Mesodermal cell (in vitro differentiated cells): ENCODE measurements at regions not wholly inside any gene's neighbourhood (a gene's known extent, or its start where the extent isn't known, plus 50 kb on each side); places are given as distances from the start of the nearest gene placed in this dataset.

Source experiments
- H3K27ac ChIP-seq: 2 replicates; pipeline ENCODE4 v1.7.0; 2013; ENCODE audit warnings: mild to moderate bottlenecking, low read depth, low read length, moderate library complexity; ENCODE audit not compliant: severe bottlenecking
- H3K36me3 ChIP-seq: 2 replicates; pipeline ENCODE4 v1.7.1; 2013; ENCODE audit warnings: mild to moderate bottlenecking, low read length, moderate library complexity; ENCODE audit not compliant: control insufficient read depth, insufficient read depth
- H3K4me1 ChIP-seq: one replicate; pipeline ENCODE4 v1.7.1; 2013; ENCODE audit warnings: mild to moderate bottlenecking, low read length; ENCODE audit not compliant: insufficient read depth, control insufficient read depth, poor library complexity, severe bottlenecking
- H3K4me3 ChIP-seq: 2 replicates; pipeline ENCODE4 v1.7.0; 2013; ENCODE audit warnings: low read length, control low read depth, mild to moderate bottlenecking; ENCODE audit not compliant: insufficient read depth, poor library complexity, severe bottlenecking; ENCODE audit errors: extremely low read depth
- H3K9me3 ChIP-seq: 2 replicates; pipeline ENCODE4 v1.7.1; 2013; ENCODE audit warnings: mild to moderate bottlenecking, low read length, moderate library complexity; ENCODE audit not compliant: control insufficient read depth
- WGBS, 2 experiments: methylation state at CpG; one replicate each; pipeline ENCODE4 v1.1.5; 2013; ENCODE audit warnings: missing lambda C conversion rate in 2 of 2; ENCODE audit not compliant: insufficient coverage in 2 of 2; 5-methylcytosine and 5-hydroxymethylcytosine counted together

GRCh38 chr12:77352946-77353345, 287.6 kb upstream of the E2F7 start:
- H3K4me1 ChIP-seq = no peaks in the 10 kb centered on the region
- H3K27ac ChIP-seq = no peak overlapping the region
- no peak overlapping the region for H3K4me3 ChIP-seq
- H3K36me3 ChIP-seq = no peaks in the 10 kb centered on the region
- 88% methylated on average over 1 of the region's 1 CpG; no CpG with 5 or more reads in 1 of the 2 experiments for WGBS, 2 experiments
- H3K9me3 ChIP-seq = no peaks in the 10 kb centered on the region

GRCh38 chr12:77351860-77352259, 286.5 kb upstream of the E2F7 start:
- Histone ChIP-seq H3K27ac (no peak overlapping the region), H3K4me1 (no peaks in the 10 kb centered on the region), H3K9me3 (no peaks in the 10 kb centered on the region), H3K4me3 (no peak overlapping the region), H3K36me3 (no peaks in the 10 kb centered on the region)

- Histone ChIP-seq H3K4me3 (no peak overlapping the region), H3K4me1 (no peaks in the 10 kb centered on the region), H3K9me3 (no peaks in the 10 kb centered on the region), H3K36me3 (no peaks in the 10 kb centered on the region), H3K27ac (no peak overlapping the region)
- WGBS, 2 experiments = 100% methylated on average over 3 to 4 of the region's 7 CpGs
Measured at GRCh38 chr12:77349689-77350370, 284.5 kb upstream of the E2F7 start.

- no peaks in the 10 kb centered on the region for H3K9me3 ChIP-seq
Measured at GRCh38 chr12:77347017-77347416, 281.6 kb upstream of the E2F7 start.

GRCh38 chr12:77345336-77345735, 280.0 kb upstream of the E2F7 start:
- Histone ChIP-seq H3K27ac (no peak overlapping the region), H3K9me3 (no peaks in the 10 kb centered on the region), H3K36me3 (no peaks in the 10 kb centered on the region), H3K4me1 (peaks cover 3% of the 10 kb centered on the region), H3K4me3 (no peak overlapping the region)
- WGBS, 2 experiments = 80% methylated on average over 1 of the region's 1 CpG; no CpG with 5 or more reads in 1 of the 2 experiments

More at GRCh38 chr12:77347017-77347416, 281.6 kb upstream of the E2F7 start:
- H3K4me1 ChIP-seq = peaks cover 3% of the 10 kb centered on the region
- H3K27ac ChIP-seq = no peak overlapping the region
- 81 to 100% methylated on average over 1 to 2 of the region's 2 CpGs for WGBS, 2 experiments
- no peak overlapping the region for H3K4me3 ChIP-seq
- no peaks in the 10 kb centered on the region for H3K36me3 ChIP-seq

- no peak overlapping the region for H3K27ac ChIP-seq
- no CpG with 5 or more reads among the region's 1 CpG for WGBS, 2 experiments
- no peaks in the 10 kb centered on the region for H3K9me3 ChIP-seq
- no peak overlapping the region for H3K4me3 ChIP-seq
- no peaks in the 10 kb centered on the region for H3K36me3 ChIP-seq
- peaks cover 3% of the 10 kb centered on the region for H3K4me1 ChIP-seq
Measured at GRCh38 chr12:77344651-77345050, 279.3 kb upstream of the E2F7 start.

GRCh38 chr12:77343291-77343690, 277.9 kb upstream of the E2F7 start:
- H3K4me1 ChIP-seq = peaks cover 3% of the 10 kb centered on the region
- WGBS, 2 experiments = no CpG with 5 or more reads among the region's 1 CpG

GRCh38 chr12:77342253-77342652, 276.9 kb upstream of the E2F7 start:
- 80 to 100% methylated on average over 1 of the region's 2 CpGs for WGBS, 2 experiments
- H3K27ac ChIP-seq = peak overlapping the region; percentile 52

More at GRCh38 chr12:77343291-77343690, 277.9 kb upstream of the E2F7 start:
- H3K4me3 ChIP-seq = no peak overlapping the region
- no peak overlapping the region for H3K27ac ChIP-seq
- H3K9me3 ChIP-seq = no peaks in the 10 kb centered on the region
- H3K36me3 ChIP-seq = no peaks in the 10 kb centered on the region

GRCh38 chr12:77339610-77340009, 274.2 kb upstream of the E2F7 start:
- H3K4me1 ChIP-seq = peaks cover 3% of the 10 kb centered on the region
- no CpG with 5 or more reads among the region's 1 CpG for WGBS, 2 experiments
- H3K9me3 ChIP-seq = no peaks in the 10 kb centered on the region
- H3K4me3 ChIP-seq = no peak overlapping the region
- H3K36me3 ChIP-seq = no peaks in the 10 kb centered on the region
- no peak overlapping the region for H3K27ac ChIP-seq

More at GRCh38 chr12:77342253-77342652, 276.9 kb upstream of the E2F7 start:
- Histone ChIP-seq H3K36me3 (no peaks in the 10 kb centered on the region), H3K9me3 (no peaks in the 10 kb centered on the region), H3K4me1 (peaks cover 3% of the 10 kb centered on the region), H3K4me3 (no peak overlapping the region)

GRCh38 chr12:77337362-77337761, 272.0 kb upstream of the E2F7 start:
- H3K9me3 ChIP-seq = no peaks in the 10 kb centered on the region
- WGBS, 2 experiments = 40% methylated on average over 3 of the region's 5 CpGs; no CpG with 5 or more reads in 1 of the 2 experiments
- no peak overlapping the region for H3K4me3 ChIP-seq

GRCh38 chr12:77334806-77335205, 269.4 kb upstream of the E2F7 start:
- no peaks in the 10 kb centered on the region for H3K9me3 ChIP-seq
- no peaks in the 10 kb centered on the region for H3K4me1 ChIP-seq
- no peak overlapping the region for H3K4me3 ChIP-seq
- no peak overlapping the region for H3K27ac ChIP-seq
- no peaks in the 10 kb centered on the region for H3K36me3 ChIP-seq
- WGBS, 2 experiments = no CpG with 5 or more reads among the region's 2 CpGs

More at GRCh38 chr12:77337362-77337761, 272.0 kb upstream of the E2F7 start:
- H3K36me3 ChIP-seq = no peaks in the 10 kb centered on the region
- no peaks in the 10 kb centered on the region for H3K4me1 ChIP-seq
- H3K27ac ChIP-seq = no peak overlapping the region
